GM12878 (cell line): ENCODE measurements at regions not wholly inside any gene's neighbourhood (a gene's known extent, or its start where the extent isn't known, plus 50 kb on each side); places are given as distances from the start of the nearest gene placed in this dataset.

Source experiments
- ATAC-seq: fragments of 200-7000 bp; cut with Tn5 transposase; 3 replicates; pipeline ENCODE4 v1.9.1; 2020; ENCODE audit warnings: mild to moderate bottlenecking, moderate library complexity
- BruUV-seq: library from RNA; stranded (reverse); fragments of 400-500 nt; replicated peaks from 2 replicates; lab custom pipeline; 2021; lab: Mats Ljungman, UMichigan
- CTCF ChIA-PET: fragments of 300-600 bp; sonication (Branson Sonifier 250); formaldehyde crosslinking; extraction: SDS; loops from one replicate; lab custom pipeline; 2021; ENCODE audit warnings: inconsistent platforms; lab: Yijun Ruan, JAX
- POLR2A ChIA-PET: fragments of 350-600 bp; formaldehyde crosslinking; extraction: SDS; loops from one replicate; lab custom pipeline; 2021; ENCODE audit warnings: inconsistent platforms; lab: Charles Lee
- RAD21 ChIA-PET: fragments of 300-600 bp; sonication (Branson Sonifier 250); formaldehyde crosslinking; loops from one replicate; lab custom pipeline; 2023; ENCODE audit warnings: antibody characterized with exemption; ENCODE audit not compliant: unreplicated experiment; lab: Charles Lee
- SMC1A ChIA-PET: fragments of 300-600 bp; sonication (Branson Sonifier 250); formaldehyde crosslinking; loops from one replicate; lab custom pipeline; 2023; ENCODE audit not compliant: unreplicated experiment, uncharacterized antibody; lab: Charles Lee
- DNase-seq: peaks from one replicate; pipeline ENCODE4 v3.0.0-alpha.2; 2011; ENCODE audit warnings: low read depth, low spot score
- FAIRE-seq: peaks from 3 replicates; lab custom pipeline; 2011; peaks lifted over from hg19 to GRCh38; lab: Jason Lieb, UNC
- H2AFZ ChIP-seq: 2 replicates; pipeline ENCODE4 v1.6.0; 2011; ENCODE audit warnings: low read depth, low read length, control low read depth; ENCODE audit not compliant: control insufficient read depth
- H3K27ac ChIP-seq: 2 replicates; pipeline ENCODE4 v1.5.1; 2011; ENCODE audit warnings: control low read depth; ENCODE audit not compliant: control insufficient read depth, insufficient read depth
- H3K27me3 ChIP-seq, 2 experiments: replicated peaks in 1 of 2; 2 replicates each; pipeline versions ENCODE4 v1.6.0 to v1.6.1; 2011; ENCODE audit warnings: low read length in 1 of 2; ENCODE audit not compliant: control insufficient read depth in 2 of 2, insufficient read depth in 2 of 2
- H3K36me3 ChIP-seq, 2 experiments: 2 replicates each; pipeline ENCODE4 v1.5.1; 2011; ENCODE audit warnings: low read length in 1 of 2; ENCODE audit not compliant: control insufficient read depth in 2 of 2, insufficient read depth in 2 of 2
- H3K4me1 ChIP-seq: 2 replicates; pipeline ENCODE4 v1.6.1; 2011; ENCODE audit warnings: mild to moderate bottlenecking, low read length, moderate library complexity, mixed read lengths; ENCODE audit not compliant: control insufficient read depth, insufficient read depth
- H3K4me2 ChIP-seq: 2 replicates; pipeline ENCODE4 v1.6.0; 2011; ENCODE audit warnings: control low read depth; ENCODE audit not compliant: control insufficient read depth, insufficient read depth
- H3K4me3 ChIP-seq: fragments of 200-600 bp; sonication (generic); 2 replicates; pipeline ENCODE4 v1.5.1; 2016
- H3K79me2 ChIP-seq: 2 replicates; pipeline ENCODE4 v1.6.0; 2011; ENCODE audit warnings: low read length; ENCODE audit not compliant: control insufficient read depth, insufficient read depth
- H3K9ac ChIP-seq: 2 replicates; pipeline ENCODE4 v1.8.0; 2011; ENCODE audit warnings: low read length, control low read depth, mixed read lengths; ENCODE audit not compliant: control insufficient read depth, insufficient read depth
- H3K9me3 ChIP-seq: replicated peaks from 3 replicates; pipeline ENCODE4 v1.5.1; 2011; ENCODE audit warnings: mild to moderate bottlenecking, low read length; ENCODE audit not compliant: control insufficient read depth, insufficient read depth
- H4K20me1 ChIP-seq: 2 replicates; pipeline ENCODE4 v1.6.0; 2011; ENCODE audit not compliant: control insufficient read depth, insufficient read depth
- FOS ChIP-seq: IDR thresholded peaks from 3 replicates; pipeline ENCODE4 v1.6.1; 2011; ENCODE audit warnings: borderline replicate concordance; ENCODE audit not compliant: insufficient read length; ENCODE audit errors: extremely low read depth
- JUNB ChIP-seq: IDR thresholded peaks from 2 replicates; pipeline ENCODE4 v1.6.1; 2016; ENCODE audit warnings: antibody characterized with exemption, mild to moderate bottlenecking
- LARP7 ChIP-seq: fragments of 450-650 bp; IDR thresholded peaks from 2 replicates; pipeline ENCODE4 v1.6.1; 2017; ENCODE audit warnings: mild to moderate bottlenecking
- MTA3 ChIP-seq: IDR thresholded peaks from 2 replicates; pipeline ENCODE4 v1.6.1; 2012; ENCODE audit warnings: low read length, inconsistent platforms, borderline replicate concordance
- NFYA ChIP-seq: IDR thresholded peaks from 2 replicates; pipeline ENCODE4 v1.6.1; 2011; ENCODE audit warnings: low read depth, mild to moderate bottlenecking, low read length, improper control_type of control experiment, borderline replicate concordance
- SIN3A ChIP-seq: IDR thresholded peaks from 2 replicates; pipeline ENCODE4 v1.6.1; 2012; ENCODE audit warnings: low read depth, low read length, improper control_type of control experiment
- SREBF2 ChIP-seq: IDR thresholded peaks from 2 replicates; pipeline ENCODE4 v1.6.1; 2012; ENCODE audit warnings: mild to moderate bottlenecking, low read length
- YY1 ChIP-seq: IDR thresholded peaks from 2 replicates; pipeline ENCODE4 v1.6.1; 2011; ENCODE audit warnings: low read depth, mild to moderate bottlenecking, low read length
- ZBTB11 ChIP-seq: fragments of 450-650 bp; formaldehyde crosslinking; IDR thresholded peaks from 2 replicates; pipeline ENCODE4 v1.5.0; 2022; ENCODE audit warnings: mild to moderate bottlenecking, missing genetic modification characterization
- ZBTB4 ChIP-seq: fragments of 450-650 bp; formaldehyde crosslinking; IDR thresholded peaks from 2 replicates; pipeline ENCODE4 v1.4.0; 2022; ENCODE audit warnings: mild to moderate bottlenecking, moderate library complexity
- ZSCAN29 ChIP-seq: fragments of 450-650 bp; IDR thresholded peaks from 2 replicates; pipeline ENCODE4 v1.6.1; 2017; ENCODE audit warnings: mild to moderate bottlenecking, moderate library complexity
- ZZZ3 ChIP-seq: IDR thresholded peaks from 2 replicates; pipeline ENCODE4 v1.6.1; 2011; ENCODE audit warnings: low read depth; ENCODE audit not compliant: control insufficient read depth, insufficient read length
- WGBS: methylation state at CpG from one replicate; pipeline ENCODE4 v1.1.6; 2016; ENCODE audit warnings: low lambda C conversion rate; ENCODE audit not compliant: insufficient replicate concordance, insufficient coverage; ENCODE audit errors: missing lambda C conversion rate; 5-methylcytosine and 5-hydroxymethylcytosine counted together
- in situ Hi-C: fragments of 300-500 bp; cut with MboI; formaldehyde crosslinking; loops from 9 replicates; pipeline ENCODE4 v1.14.3; 2018; ENCODE audit warnings: mixed read lengths
- intact Hi-C: fragments of 100-400 bp; cut with micrococcal nuclease; formaldehyde crosslinking; loops from one replicate; pipeline ENCODE4 v1.14.2; 2022; ENCODE audit not compliant: unreplicated experiment

- TF ChIP-seq YY1: no peak
- TF ChIP-seq ZSCAN29: no peak
- no peak for TF ChIP-seq ZBTB11 (CRISPR knock-in tag)
- TF ChIP-seq MTA3: no peak
Measured at GRCh38 chr12:131258398-131258797, 304.7 kb downstream of the ADGRD1 start (continued).

- ChIA-PET RAD21 (no interaction called here), SMC1A (interaction anchor here (1.4 kb wide), 1 partner anchor 10 kb away, joined by 5 read pairs; no protein-coding TSS in a partner anchor), CTCF (no interaction called here), POLR2A (no interaction called here)
- Histone ChIP-seq H3K4me1 (no peaks in the 10 kb centered on the region), H3K36me3 (no peaks in the 10 kb centered on the region), H3K9me3 (peaks cover 2% of the 10 kb centered on the region; the same call in 1 of the 3 replicates), H3K27ac (no peak overlapping the region), H3K27me3 (no peaks in the 10 kb centered on the region; a peak in 1 of 4 replicates), H3K4me2 (no peak overlapping the region), H2AFZ (no peak overlapping the region), H3K4me3 (no peak overlapping the region), H4K20me1 (no peaks in the 10 kb centered on the region), H3K9ac (no peak overlapping the region), H3K79me2 (no peaks in the 10 kb centered on the region)
- in situ Hi-C loops: no loop called here
- FAIRE-seq (no peak), ATAC-seq (no peak), DNase-seq (no peak)
- intact Hi-C loops: no loop called here
- no TSS peak for BruUV-seq
- WGBS: 36% methylated on average over 16 of the region's 16 CpGs
- TF ChIP-seq LARP7: no peak
- TF ChIP-seq YY1: no peak
- TF ChIP-seq SREBF2: no peak
- TF ChIP-seq SIN3A: no peak
- no peak for TF ChIP-seq ZBTB4
- TF ChIP-seq JUNB: no peak
- no peak for TF ChIP-seq ZZZ3
- TF ChIP-seq FOS: no peak
- TF ChIP-seq NFYA: no peak
Measured at GRCh38 chr12:131260251-131260905, 306.7 kb downstream of the ADGRD1 start.
